HT-29 (cell line): ENCODE measurements at regions not wholly inside any gene's neighbourhood (a gene's known extent, or its start where the extent isn't known, plus 50 kb on each side); places are given as distances from the start of the nearest gene placed in this dataset.

Experiments
- DNase-seq: peaks from one replicate; pipeline ENCODE4 v3.0.0-alpha.2; 2015; ENCODE audit warnings: low spot score

DNA sequence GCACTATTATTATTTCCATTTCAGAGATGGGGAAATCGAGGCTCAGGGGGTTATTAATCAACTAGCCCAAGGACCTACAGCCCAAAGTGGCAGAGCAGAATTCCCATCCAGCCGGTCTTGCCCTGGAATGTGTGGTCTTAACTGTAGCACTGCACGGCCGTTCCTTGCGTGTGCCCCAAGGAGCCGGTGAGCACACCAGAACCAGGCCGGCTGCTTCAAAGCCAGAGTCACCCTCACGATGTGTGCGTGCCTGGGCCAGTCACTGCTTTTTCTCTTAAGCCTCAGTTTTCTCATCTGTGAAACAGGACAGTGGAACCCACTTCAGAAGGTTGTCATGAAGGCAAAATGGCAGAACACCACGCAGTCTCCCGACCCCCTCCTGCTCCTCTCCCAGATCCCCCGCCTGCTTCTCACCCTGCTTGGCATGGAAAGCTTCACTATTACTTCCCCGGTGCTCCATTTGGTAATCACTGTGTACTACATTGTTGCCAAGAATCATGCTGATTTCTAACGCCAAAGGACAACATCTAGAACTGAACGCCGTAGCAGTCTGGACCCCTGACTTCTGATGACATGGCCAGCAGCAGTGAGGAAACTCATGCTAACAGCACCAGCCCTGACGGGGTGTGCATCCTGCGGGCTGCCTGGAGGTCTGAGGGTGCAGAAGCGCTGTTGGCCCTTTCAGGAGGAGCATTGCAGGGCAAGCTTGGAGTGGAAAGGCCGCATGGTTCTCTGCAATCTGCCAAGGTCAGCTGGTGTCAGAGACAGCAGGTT is 106.8 kb upstream of the B3GAT1 start:
- DNase-seq, result no peak

DNA sequence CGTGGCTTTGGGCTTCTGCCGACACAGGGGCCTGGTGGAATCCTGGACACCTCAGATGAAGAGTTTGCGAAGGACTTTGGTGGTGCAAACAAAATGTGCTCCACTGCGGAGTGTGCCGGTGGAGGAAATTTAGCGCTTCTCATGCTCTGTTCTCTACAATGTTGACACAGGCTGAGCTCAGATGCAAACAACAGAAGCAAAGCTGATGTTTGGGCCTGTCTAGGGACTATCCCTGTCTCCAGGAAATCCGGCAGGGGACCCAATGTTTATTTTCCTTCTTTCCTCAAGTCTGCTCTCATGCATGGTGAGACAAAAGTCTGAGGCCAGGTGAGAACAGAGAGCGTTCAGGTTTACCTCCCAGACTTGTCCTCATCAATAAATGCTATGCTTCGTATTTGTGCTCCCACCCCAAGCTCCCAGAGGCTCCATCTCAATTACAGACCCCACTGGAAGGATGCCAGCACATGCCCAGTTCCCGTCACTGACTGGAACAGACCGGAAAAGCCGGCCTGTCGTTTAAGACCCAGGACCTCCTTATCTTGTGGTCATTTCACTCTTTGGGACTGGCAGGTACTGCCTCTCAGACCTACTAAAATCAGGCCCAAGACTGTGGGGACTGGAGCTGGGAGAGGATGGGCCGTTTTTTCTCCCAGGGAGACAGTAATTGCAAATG is 105.7 kb upstream of the B3GAT1 start:
- no peak for DNase-seq

DNA sequence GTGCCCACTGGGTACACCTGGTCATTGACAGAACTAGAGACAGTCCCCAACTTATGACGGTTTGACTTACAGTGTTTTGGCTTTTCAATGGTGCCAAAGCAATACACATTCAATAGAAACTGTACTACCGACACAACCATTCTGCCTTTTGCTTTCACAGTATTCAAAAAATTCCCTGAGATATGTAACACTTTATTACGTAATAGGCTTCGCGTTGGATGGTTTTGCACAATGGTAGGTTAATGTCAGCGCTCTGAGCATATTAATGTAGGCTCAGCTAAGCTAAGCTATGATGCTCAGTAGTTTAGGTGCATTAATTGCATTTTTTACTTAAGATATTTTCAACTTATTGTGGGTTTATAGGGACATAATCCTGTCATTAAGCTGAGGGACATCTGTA is 105.1 kb upstream of the B3GAT1 start:
- DNase-seq, result no peak

DNA sequence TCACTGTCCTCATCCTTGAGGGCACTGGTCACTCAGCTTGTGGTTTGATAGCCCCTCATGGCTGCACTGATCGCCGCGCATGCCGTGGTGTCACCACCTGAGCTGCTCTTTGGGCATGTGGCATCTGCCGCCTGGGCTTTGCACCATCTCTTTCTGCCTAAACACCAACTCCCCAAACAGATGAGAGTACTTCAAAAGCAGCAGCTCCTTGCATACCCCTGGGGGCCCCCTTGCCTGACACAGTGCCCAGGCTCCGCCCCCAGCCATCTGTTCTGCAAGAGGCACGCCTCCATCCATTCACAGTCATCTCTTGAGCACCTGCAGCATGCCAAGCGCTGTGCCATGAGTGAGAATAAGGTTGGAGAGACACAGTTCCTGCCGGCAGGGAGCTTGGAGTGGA is 104.5 kb upstream of the B3GAT1 start:
- no peak for DNase-seq

DNA sequence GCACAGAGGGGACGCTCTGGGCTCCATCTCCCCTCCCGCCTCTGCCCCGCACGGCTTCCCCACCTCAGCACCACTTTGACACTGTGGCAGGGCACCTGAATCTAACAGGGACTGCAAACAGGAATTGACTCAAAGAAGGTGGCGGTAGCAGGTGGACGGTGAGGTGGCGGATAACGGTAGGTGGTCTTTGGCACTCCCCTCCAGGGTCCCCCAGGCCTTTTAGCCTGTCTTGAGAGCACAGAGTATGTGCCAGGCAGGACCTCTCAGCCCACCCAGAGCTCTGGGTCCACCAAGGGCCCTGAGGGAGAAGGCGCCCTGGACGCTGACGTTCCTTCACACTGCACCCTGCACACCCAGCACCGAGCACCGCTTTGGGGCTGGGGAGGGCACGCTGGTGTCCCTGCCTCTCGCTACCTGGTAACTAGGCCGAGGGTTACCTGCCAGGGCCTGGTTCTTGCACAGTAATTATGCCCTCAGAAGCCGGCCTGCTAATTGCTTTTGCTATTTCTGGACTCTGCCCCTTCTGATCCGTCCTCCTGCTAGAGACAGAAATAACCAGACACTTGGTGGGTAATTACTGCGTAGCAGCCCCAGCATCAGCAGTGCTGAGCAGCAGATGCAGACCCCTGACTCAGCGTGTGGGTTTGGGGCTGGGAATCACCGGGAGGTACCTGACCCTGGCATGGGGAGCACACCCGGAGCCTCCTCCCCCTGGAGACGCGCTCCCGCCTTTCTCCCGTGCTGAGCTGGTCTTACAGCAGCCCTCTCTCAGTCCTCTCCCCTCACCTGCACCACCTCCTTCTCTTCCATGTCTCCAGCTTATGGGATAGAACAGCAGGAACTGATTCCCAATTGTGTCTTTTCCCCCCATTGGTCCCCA is 103.3 kb upstream of the B3GAT1 start:
- no peak for DNase-seq

DNA sequence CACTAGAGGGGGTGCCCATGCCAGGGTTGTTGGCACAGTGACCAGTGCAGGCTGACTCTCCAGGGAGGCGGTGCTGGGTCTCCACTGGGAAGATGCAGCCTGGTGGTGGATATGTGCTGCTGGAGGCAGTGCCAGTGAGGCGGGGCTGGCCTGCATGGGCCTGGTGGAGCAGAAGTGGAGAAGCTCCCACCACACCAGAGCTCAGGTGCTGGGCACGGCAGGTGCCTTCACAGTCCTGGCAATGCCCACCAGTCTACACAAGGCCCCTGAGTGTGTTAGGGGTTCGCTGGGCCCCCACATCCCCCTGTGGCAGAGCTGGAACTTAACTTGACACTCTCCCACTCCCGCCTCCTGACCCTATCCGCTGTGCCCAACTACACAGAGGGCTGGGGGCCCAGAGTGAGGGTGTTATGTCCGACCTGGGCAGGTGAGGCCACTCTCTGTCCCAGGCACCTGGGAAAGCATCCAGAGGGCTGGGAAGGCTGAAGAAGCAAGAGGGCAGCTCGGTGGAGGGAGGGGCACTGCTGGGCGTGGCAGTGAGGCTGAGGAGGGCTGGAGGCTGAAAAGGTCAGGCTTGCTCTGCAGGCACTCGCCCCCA is 102.4 kb upstream of the B3GAT1 start:
- no peak for DNase-seq

DNA sequence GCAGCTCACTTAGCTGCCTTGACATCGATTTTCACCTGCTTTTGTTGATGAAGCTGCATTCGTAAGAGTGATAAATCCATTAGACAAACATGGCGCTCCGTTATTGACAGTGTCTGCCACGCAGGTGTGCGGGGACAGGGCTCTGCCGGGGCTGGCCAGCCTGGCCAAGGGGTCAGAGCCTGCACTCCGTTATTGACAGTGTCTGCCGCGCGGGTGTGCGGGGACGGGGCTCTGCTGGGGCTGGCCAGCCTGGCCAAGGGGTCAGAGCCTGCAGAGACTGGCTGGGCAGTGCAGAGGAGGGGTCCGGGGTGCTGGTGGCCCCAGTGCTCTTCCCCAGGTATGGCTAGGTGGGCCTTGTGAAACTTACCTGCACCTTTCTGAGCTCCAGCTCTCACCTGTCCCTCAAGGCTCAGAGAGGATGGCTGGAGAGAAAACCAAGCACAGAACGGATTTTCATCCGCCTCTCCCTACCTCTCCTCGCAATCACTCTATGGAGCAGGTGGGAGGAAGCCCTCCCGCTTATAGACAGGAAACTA is 101.6 kb upstream of the B3GAT1 start:
- no peak for DNase-seq

DNA sequence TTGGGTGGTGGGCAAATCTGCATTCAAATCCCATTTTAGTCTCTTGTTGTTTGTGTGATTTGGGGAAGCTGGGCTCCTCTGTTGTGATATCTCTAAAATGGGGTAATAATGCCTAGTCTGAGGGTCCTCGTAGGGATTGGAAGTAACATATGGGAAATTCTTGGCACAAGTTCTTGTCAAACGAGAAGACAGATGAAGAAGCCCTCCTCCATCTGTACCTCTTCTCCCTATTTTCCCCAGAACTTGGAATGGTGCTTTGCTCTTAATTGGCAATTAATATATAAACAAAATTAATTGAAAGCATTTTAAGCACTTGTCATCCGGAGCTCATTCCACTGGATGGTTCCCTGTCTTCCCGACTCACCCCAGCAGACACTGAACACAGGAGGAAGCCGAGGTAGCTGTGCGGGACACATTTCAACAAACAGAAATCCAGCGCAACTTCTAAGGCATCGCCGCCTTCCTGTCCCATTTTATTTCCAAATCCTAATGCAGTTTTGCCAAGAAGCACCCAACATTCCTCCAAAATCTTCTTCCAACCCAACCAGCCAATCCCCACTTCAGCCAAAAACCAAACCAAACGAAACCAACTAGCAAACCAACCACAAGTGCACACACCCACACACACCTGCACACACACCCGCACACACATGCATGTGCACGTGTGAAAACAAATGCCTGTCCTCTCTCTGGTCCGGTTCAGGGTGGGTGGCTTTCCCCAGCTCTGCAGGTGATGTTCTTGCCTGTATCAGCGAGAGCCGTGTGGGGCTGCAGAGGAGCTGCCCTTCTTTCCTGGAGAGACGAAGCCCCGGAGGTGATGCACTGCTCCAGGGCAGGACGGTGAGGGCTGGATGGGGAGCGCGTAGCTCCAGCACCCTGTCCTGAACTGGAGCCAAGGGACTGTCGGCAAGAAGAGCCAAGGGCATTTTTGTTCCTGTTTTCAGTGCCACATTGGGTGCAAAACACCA is 100.8 kb upstream of the B3GAT1 start:
- no peak for DNase-seq

DNA sequence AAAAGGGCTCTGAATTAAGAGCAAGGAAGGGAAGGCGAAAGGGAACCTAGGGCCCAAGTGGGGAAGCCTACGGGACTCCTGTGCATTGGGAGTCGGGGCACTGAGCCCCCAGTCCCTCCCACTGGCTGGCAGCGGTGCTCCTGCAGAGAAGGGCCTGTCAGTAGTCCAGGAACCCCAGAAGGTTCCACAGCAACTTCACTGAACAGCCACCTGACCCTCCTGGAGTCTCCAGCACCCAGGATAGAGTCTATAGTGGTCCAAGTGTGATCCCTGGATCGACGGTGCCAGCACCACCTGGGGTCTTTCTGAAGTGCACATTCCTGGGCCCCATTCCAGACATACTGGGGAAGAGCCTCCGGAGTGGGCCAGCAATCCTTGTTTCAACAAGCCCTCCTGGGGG is 100.0 kb upstream of the B3GAT1 start:
- DNase-seq, result no peak

DNA sequence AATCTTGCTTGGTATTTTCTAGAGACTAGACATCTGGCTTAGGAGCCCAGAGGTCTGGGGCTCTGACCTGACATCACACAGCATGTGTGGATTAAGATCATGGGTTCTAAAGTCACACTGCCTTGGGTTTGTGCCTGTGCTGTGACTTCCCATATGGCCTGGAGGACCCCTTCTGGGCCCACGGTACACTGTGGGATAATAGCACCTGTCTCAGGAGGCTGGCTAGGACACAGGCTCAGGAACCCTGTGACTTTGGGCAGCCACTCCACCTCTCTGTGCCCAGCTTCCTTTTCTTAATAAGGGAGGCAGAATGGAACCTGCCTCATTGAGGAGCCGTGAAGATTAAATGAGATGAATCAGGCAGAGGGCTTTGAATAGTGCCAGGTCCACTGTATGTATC is 99.2 kb upstream of the B3GAT1 start:
- no peak for DNase-seq

DNA sequence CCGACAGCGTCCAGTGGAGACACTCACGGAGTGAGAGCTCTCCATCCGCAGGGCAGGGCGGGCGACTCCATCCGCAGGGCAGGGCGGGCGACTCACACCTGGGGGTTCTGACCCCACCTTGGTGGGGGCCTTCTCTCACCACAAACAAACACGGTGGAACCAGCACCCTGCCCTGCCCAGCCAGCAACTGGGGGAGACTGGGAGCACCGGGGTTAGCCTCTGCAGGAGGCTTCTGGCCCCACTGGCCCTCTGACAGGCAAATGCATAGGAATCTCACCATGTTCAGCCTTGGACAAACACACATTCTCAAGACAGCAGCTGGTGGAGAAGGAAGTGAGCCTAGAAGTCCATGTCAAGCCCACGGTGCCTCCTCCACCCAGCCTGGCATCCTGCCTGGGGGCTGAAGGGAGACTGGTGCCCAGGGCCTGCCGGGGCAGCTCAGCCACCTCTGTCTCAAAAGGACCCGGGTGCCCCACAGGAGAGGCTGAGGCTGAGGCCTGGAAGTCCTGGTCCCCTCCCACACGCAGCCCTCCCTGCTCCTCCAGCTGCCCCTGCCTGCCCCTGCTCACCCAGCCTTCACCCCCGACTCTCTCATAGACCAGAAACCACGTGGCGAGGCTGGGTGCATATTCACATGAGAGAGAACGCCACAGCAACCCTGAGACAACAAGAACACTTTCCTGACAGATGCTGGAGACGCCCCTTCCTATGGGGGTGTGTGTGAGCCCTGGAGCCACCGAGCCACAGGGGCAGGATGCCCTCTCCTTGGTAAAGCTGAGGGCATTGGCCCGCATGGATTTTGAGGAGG is 98.4 kb upstream of the B3GAT1 start:
- no peak for DNase-seq

DNA sequence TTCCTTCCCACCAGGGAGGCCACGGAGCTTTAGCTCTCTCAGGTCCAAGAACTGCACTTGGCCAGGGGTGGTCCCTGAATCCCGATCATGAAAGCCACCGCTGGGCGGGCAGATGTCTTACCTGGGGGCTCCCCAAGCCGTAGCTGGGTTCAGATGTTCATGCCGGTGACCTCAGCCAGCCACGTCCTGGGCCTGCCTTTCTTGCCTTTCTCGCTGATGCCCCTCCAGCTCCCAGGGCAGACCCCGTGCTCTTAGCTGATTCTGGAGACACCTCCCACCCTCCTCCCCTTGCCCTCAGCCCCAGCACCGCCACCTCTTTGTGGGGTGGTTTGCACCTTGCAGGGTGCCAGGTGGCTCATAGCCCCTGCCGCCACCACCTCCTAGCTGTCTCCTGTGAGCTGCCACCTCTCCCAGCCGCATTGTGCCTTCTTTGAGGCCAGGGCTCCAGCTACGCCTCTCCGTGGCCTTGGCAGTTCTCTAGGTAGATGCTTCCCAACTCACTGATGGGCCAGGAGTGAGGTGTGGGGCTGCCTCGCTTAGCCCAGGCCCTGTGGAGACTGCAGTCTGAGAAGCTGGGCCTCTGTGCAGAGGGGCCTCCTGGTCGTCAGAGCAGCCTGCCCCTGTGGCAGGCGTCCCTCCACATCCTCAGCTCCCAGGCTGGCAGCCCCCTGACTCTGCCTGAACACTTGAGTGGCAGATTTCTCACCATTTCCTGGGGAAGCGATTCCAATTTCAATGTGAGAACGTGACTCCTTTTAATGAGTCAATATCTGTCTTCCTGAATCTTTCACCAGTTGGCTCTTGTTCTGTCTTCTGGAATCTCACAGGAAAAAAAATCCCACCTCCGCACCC is 97.6 kb upstream of the B3GAT1 start:
- no peak for DNase-seq

DNA sequence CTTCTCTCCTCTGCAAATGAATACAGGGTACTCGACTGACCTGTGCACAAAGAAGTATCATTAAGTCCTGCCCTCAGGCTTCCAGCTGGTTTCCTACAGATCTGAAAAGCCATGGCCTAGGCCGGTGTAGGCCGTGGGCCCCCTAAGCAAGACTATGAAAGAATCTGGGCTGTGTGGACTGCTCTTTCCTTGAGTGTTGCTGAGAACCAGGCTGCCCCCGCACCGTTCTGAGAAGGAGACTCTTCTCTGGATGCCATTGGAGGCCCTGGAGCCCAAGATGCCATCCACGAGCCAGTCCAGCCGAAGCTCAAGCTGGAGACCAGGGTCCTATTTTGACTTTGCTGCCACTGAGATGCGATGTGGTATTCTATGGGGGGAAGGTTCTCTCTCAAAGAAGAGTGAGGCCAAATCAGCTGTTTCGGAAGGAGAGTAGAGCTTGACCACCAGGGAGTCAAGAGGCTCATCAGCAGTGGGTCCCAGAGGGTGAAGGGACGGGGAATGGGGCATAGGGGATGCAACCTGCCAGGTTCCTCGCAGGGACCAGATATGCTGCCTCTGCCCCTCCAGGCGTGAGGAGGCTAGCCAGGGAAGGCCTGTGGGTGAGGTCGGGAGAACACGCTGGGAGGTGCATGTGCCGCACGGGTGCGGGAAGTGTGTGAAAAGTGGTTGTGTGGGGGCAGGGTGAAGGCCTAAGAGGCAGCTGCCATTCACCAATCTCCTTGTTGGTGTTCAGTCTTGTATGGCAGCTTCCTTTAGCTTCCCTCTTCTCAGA is 96.4 kb upstream of the B3GAT1 start:
- no peak for DNase-seq

DNA sequence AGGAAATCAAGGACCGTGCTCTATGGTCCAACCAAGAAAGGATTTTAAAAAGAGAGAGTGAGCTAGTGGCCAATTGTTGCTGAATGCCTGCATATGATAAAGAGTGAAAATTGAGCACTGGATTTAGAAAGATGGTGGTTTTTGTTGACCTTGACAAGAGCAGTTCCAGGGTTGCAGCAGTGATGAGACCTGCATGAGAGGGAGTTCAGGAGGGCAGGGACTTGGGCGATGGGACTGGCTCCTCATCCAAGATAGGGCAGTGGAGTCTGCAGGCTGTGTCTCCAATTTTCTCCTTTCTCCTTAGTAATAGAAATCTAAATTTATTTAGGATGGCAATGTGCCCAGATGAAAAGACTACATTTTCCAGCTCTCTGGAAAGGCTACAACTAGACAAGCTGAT is 94.0 kb upstream of the B3GAT1 start:
- no peak for DNase-seq

DNA sequence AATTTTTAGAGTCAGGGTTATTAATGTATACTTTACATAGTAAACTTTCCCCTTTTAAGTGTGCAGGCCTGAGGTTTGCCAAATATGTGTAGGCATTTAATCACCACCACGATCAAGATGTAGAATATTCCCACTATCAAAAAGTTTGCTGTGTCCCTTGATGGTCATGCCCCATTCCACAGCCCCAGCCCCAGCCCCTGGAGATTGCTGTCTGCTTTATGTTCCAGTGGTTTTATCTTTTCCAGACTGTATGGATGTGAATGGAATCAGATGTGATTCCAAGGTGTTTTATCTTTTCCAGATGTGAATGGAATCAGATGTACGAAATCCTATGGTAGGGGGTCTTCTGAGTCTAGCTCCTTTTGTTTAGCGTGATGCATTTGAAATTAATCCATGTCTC is 93.1 kb upstream of the B3GAT1 start:
- DNase-seq, result no peak

DNA sequence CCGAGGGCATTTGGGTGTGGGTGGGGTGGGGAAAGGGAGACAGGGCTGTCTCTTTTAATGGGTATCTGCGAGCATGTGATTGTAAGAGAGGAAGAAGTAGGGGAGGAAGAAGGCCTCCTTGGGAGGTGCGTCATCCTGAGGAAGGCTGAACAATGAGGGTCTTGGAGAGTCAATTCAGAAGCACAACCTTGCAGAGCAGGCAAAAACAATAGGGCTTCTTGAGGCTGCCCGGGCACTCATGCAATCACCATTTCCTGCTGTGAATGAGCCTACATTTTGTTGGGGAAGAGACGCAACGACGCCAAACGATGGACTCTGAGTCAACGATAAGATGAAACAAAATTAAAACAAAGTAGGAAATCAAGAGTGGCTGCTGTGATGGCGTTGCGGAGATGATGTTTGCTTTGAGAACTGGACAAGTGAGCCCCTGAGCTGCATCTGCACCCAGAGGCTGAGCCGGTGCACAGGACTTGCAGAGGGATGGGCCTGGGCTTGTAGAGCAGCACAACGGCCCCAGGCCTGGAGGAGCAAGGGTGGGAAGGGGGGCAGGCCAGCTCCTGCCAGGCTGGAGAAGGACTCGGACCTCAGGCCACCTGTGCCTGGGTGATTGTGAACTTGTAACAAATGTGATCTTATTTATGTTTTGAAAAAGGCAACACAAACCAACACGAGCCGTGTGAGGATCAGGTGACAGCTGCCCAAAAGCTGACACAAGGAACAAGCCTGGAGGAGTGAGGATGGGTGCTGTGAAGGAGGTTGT is 92.3 kb upstream of the B3GAT1 start:
- DNase-seq, result no peak

DNA sequence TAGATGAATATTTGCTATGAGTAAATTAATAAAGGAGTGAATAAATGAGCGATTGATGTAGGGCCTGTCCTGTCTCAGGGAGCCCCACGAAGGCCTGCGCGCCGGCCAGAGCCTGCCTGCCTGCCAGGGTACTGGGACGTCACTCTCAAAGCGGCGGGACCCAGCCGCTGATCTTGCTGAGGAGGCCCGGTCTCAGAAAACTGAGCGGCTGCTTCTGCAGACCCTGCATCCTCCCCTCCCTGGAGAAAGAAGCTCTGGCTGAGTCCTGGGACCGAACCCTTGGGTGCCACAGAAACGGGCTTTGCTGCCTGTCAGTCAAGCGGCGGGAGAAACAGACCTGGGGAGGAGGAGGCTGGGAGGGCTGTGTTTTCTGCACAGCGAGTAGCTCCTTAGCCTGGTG is 91.6 kb upstream of the B3GAT1 start:
- no peak for DNase-seq
